Keratinocyte (primary cell): ENCODE measurements at regions not wholly inside any gene's neighbourhood (a gene's known extent, or its start where the extent isn't known, plus 50 kb on each side); places are given as distances from the start of the nearest gene placed in this dataset.

ENCODE experiments used
- EZH2 ChIP-seq: IDR thresholded peaks from one replicate; pipeline ENCODE4 v1.6.1; 2012; ENCODE audit warnings: inconsistent platforms, mild to moderate bottlenecking, low read length, moderate library complexity
- TF ChIP-seq, protein P1 (sequence below), 3 experiments: IDR thresholded peaks in 1 of 3; conservative IDR thresholded peaks in 1 of 3; optimal IDR thresholded peaks in 1 of 3; 2 replicates in 2 of 3; 3 replicates in 1 of 3; pipeline versions ENCODE3 to v1.5.1; 2011; ENCODE audit warnings: low read length in 3 of 3, mild to moderate bottlenecking in 3 of 3, moderate library complexity in 2 of 3, control low read depth in 1 of 3, inconsistent platforms in 1 of 3; ENCODE audit not compliant: insufficient read depth in 2 of 3; ENCODE audit errors: extremely low read depth in 1 of 3

DNA sequence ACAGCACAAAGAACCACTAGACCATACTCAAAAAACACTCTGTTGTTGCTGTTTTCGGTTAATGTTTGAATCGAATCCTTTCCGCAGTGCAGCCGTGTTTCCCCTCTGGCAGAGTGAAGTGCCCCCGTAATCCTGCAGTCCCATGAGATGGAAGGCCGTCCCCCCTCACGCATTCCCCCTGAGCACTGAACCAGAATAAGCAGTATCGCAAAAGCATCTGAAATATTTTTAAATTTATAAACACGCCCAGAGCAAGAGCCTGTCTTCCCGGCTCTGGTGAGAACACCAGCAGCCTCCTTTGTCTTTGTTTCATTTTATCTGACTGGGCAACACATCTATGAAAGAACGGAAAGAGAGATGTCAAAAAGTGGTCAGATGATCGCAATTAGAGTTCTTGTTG, 121.0 kb upstream of the ADAMTS18 start:
- TF ChIP-seq, protein P1, sequence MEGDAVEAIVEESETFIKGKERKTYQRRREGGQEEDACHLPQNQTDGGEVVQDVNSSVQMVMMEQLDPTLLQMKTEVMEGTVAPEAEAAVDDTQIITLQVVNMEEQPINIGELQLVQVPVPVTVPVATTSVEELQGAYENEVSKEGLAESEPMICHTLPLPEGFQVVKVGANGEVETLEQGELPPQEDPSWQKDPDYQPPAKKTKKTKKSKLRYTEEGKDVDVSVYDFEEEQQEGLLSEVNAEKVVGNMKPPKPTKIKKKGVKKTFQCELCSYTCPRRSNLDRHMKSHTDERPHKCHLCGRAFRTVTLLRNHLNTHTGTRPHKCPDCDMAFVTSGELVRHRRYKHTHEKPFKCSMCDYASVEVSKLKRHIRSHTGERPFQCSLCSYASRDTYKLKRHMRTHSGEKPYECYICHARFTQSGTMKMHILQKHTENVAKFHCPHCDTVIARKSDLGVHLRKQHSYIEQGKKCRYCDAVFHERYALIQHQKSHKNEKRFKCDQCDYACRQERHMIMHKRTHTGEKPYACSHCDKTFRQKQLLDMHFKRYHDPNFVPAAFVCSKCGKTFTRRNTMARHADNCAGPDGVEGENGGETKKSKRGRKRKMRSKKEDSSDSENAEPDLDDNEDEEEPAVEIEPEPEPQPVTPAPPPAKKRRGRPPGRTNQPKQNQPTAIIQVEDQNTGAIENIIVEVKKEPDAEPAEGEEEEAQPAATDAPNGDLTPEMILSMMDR (optimal IDR thresholded peaks at IDR 0.05 in 1 of 3, IDR thresholded peaks at IDR 0.05 in 1 of 3, conservative IDR thresholded peaks at IDR 0.05 in 1 of 3; ENCODE audit: extremely low read depth in 1 of 3, insufficient read depth in 2 of 3, low read length in 3 of 3), result no peak
- no peak for TF ChIP-seq EZH2
